Activated CD4-positive, alpha-beta T cell treated with anti-CD3 and anti-CD28 coated beads for 4 hours (primary cell): ENCODE measurements at regions not wholly inside any gene's neighbourhood (a gene's known extent, or its start where the extent isn't known, plus 50 kb on each side); places are given as distances from the start of the nearest gene placed in this dataset.
"Not testable (repeated sequence)": the region's sequence is repeated elsewhere in the genome, so short reads cannot be mapped to it uniquely, and the experiment has no call there.

Experiments used
- DNase-seq, 2 donors: peaks; one replicate each; pipeline ENCODE4 v3.0.0-alpha.2; 2020

DNA sequence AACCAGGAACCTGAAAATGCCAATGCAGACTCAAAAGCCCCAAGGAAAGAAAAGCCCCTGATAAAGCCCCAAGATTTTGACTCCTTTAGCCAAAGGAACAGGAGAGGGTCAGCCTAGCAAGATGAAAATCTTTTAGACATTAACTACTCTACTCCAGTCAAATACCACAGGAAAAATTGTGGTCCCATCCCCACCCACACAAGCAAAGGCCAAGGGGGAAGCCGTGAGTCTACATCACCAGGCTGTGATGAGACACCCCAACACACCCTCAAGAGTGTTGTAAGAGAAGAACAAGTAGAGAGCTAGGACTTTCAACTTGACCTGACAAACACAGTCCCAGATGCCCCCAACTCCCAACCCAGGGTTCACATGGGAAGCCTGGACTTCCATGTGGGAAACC is 192.8 kb upstream of the NR5A2 start:
- DNase-seq = no peak

DNA sequence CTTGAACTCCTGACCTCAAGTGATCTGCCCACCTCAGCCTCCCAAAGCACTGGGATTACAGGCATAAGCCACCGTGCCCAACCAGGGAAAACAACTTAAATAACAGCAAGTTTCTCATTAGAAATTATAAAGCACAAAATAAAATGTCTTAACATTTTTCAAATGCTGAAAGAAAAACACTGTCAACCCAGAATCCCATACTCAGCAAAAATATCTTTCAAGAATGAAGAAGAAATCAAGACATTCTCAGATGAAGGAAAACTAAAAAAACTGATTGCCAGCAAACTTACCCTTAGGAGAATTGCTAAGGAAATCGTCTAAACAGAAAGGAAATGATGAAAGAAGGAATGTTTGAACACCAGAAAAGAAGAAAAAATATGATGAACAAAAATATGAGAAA is 191.1 kb upstream of the NR5A2 start:
- no peak for DNase-seq

DNA sequence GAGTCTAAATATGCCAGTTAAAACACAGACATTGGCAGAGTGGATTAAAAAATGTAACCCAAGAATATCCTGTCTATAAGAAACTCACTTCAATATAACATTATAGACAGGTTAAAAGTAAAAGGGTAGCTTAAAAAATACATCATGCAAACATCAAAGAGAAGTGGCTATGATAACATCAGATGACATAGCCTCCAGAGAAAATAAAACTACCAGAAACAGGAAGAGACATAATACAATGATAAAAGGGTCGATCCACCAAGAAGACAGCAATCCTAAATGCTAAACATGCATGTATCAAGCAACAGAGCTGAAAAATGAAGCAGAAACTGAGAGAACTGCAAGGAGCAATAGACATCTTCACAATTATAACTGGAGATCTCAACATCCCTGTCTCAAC is 190.2 kb upstream of the NR5A2 start:
- DNase-seq = no peak

DNA sequence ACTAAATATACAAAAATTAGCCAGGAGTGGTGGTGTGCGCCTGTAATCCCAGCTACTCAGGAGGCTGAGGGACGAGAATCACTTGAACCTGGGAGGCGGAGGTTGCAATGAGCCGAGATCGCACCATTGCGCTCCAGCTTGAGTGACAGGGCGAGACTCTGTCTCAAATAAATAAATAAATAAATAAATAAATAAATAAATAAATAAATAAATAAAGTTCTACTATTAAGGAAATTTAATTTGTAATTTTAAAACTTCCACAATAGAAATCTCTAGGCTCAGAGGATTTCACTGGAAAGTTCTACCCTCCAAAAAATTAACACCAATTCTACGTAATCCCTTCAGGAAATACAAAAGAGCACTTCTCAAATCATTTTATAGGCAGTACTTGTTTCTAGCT is 187.9 kb upstream of the NR5A2 start:
- not testable (repeated sequence) for DNase-seq

DNA sequence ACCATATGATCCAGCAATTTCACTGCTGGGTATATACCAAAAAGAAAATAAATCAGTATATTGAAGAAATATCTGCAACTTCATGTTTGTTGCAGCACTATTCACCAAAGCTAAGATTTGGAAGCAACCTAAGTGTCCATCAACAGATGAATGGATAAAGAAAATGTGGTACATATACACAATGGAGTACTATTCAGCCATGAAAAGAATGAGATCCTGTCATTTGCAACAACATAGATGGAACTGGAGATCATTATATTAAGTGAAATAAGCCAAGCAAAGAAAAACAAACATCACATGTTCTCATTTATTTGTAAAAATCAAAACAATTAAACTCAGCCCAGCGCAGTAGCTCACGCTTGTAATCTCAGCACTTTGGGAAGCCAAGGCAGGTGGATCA is 184.4 kb upstream of the NR5A2 start:
- DNase-seq = not testable (repeated sequence)

DNA sequence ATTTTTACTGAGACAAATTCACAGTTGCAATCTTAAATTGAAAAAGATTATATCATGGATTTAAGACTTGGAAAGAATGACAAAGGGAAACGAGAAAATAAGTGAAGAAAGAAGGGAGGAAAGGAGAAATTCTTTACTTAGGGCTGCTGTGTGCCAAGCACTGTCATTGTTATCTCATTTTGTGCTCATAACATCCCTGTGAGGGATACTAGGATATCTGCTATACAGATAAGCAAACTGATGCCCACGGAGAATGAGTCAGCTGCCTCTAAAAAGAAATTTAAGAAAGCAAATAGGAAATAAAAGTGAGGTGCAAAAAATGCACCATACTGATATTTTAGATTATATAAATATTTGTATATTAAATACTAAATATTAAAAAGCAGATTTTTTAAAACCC is 183.6 kb upstream of the NR5A2 start:
- no peak for DNase-seq

DNA sequence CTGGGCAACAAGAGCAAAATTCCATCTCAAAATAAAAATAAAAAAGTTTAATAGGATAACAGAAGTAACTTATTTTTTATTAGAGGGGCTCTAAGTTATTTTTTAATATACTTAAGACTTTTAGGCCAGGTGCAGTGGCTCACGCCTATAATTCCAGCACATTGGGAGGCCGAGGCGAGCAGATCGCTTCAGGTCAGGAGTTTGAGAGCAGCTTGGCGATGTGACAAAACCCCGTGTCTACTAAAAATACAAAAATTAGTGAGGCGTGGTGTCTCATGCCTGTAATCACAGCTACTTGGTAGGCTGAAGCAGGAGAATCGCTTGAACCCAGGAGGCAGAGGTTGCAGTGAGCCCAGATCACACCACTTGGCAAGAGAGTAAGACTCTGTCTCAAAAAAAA is 180.5 kb upstream of the NR5A2 start:
- DNase-seq = no peak

DNA sequence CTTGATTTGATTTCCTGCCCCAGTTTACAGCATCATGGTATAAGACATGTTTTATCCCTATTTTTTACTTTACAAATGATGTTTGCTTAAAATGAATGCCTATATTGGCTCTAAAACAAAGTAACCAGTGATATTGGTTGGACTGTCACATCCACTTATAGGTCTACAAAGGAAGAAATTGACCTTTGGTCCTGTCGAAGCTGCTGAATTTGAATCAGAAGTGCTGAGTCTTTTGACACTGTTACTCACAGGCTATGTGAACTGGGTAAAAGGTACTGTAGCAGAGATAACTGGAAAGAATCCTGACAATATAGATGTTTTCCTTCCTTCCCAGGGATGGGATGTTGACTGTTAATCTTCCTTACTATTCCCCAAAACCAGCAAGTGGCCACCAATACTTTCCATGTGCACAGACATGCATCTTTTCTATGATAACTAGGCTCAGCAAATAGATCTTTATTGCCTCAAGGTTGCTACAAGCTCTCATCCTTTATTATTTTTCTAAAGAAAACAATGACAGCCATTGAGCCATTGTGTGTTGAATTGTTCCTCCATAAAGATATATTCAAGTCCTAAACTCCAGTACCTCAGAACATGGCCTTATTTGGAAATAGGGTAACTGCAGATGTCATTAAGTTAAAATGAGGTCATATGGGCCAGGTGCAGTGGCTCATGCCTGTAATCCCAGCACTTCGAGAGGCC is 175.9 kb upstream of the NR5A2 start:
- no peak for DNase-seq

DNA sequence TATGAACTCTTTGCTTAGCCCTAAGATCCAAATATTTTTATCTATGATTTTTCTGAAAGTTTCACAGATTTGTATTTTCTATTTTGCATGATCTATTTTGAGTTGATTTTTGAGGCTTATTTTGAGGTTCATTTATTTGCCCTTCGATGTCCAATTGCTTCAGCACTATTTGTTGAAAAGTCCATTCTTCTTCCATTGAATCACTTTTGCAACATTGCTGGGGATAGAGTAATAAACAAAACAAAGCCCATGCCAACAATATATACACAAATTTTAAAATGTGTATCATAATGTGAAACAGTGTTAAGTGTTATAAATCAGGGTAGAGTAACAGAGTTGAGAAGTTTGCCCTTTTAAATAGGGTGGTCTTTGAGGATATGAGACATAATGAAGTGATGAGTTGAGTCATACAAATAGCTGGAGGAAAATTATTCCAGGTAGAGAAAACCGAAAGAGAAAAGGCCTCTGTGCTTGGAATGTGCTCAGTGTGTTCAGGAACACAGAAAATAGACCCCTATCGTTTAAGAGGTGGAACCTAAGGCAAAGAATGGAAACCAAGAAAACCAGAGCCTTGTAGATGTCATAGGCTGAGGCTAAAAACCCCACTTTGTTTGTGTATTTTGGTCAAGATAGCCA is 172.7 kb upstream of the NR5A2 start:
- DNase-seq = no peak

DNA sequence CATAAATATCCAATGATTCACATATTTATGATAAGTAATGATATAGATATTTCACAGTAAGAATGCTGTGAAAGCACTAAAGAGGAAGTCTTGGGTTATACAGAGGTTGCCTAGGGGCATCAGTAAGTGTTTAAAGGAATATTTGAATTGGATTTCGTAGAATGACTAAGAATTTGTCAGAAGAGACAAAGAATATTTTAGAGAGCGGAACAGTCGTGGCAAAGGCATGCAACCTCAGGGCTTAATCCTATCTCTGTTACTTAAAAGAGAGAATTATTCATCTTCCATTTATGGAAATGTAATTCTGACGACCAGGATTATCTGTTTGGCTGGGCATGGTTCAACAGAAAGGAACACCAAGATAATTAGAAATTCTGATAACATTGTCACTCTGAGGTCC is 171.9 kb upstream of the NR5A2 start:
- no peak for DNase-seq

DNA sequence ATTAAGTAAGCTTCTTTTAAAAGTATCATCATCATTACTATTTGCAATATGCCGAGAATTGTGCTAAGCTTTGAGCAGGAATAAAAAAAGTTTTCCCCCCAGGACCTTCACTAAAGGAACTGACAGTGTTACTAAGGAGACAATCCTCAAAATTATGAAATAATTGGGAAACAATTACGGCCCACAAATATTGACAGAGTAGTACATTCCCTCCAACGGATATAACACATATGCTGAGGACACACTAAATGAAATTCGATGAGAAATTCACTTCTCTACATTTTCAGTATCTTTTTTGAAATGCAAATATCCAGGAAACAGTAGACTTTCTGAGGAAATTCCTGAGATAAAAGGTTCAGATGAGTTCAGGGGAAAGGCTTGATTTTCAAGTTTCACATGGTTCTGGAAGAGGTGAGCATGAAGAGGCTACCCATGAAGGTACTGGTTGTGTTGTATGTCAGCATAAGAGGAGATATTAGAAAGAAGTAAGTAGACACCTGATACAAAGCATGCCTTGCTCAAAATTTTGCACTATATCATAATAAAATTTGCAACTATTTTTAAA is 171.2 kb upstream of the NR5A2 start:
- no peak for DNase-seq

DNA sequence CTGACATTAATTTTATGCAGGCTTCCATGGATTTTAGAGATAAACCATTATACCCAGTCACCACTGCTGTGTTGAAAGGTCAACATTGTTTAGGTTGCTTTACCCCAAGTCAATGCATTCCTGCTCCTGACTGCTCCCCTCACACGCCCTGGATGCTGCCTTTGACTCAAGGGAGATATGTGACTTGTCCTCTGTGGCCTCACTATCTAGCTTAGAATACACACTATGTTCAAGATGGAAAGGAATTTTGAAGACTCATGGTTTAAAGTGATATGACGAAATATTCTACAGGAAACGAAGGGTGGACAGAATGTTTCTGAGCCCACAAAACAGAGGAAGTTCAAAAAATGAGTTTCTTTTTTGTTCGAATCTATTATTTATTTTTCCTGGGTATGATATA is 170.4 kb upstream of the NR5A2 start:
- DNase-seq = no peak

DNA sequence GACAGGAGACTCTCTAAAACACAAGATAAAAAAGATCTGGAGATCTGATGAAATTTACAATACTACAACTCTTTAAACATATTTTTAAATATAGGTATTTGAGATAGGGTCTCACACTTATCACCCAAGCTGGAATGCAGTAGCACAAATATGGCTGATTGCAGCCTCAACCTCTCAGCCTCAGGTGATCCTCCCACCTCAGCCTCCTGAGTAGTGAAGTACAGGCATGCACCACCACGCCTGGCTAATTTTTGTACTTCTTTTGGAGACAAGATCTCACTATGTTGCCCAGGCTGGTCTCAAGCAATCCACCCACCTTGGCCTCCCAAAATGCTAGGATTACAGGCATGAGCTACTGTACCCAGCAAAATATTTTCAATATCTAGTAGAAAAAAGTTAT is 170.0 kb upstream of the NR5A2 start:
- no peak for DNase-seq

DNA sequence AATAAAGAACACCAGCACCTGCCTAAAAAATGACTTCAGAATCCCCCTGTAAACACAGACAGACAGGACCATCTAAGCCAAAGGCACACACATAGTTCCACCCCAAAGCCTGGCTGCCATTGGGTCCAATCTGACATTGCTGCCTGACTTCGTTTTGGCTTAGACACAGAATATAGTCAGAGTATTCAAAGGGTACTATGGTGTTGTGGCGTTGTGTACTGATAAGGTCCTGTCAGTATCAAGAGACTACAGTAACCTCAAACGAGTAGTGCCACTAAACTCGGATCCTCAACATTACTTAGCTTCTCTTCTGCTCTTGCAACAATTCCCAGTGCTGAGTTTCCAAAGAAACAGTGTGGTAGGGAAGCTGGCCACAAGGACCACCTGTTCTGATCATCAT is 169.3 kb upstream of the NR5A2 start:
- DNase-seq = no peak

DNA sequence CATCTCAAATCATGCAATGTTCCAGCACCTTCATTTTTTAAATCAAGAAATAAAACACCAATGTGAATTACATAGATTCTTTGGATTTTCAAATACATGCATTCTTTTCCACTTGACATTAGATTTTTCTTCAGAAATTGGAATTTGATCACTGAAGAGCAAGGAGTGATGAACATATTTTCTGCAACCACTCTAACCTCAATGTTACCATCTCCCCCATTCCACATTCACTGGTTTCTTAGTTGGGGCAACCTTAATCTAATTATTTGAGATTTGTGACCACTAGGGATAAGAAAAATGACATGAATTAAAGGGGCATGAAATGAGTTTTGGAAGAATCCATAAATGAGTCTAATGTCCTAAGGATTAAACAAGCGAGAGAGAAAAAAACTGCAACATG is 168.7 kb upstream of the NR5A2 start:
- DNase-seq = no peak

DNA sequence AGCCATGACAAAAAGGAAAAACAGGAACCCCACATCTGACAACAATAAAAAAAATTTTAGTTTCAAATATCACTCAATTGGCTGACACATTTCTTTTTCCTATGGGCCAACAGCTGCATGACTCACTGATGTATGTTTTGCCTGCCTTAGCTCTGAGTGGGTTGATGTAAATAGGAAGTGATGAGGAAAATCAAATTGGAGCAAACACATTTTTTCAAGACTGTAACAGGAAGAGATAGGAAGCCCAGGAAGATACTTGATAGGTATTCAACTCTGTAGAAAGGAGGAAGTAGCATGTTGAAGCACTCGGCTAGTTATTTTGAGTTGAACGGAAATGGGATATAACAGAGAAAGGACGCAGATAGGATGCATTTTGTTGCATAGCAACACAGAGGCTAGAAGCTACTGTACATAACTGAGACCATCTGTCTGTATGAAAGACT is 168.0 kb upstream of the NR5A2 start:
- no peak for DNase-seq

DNA sequence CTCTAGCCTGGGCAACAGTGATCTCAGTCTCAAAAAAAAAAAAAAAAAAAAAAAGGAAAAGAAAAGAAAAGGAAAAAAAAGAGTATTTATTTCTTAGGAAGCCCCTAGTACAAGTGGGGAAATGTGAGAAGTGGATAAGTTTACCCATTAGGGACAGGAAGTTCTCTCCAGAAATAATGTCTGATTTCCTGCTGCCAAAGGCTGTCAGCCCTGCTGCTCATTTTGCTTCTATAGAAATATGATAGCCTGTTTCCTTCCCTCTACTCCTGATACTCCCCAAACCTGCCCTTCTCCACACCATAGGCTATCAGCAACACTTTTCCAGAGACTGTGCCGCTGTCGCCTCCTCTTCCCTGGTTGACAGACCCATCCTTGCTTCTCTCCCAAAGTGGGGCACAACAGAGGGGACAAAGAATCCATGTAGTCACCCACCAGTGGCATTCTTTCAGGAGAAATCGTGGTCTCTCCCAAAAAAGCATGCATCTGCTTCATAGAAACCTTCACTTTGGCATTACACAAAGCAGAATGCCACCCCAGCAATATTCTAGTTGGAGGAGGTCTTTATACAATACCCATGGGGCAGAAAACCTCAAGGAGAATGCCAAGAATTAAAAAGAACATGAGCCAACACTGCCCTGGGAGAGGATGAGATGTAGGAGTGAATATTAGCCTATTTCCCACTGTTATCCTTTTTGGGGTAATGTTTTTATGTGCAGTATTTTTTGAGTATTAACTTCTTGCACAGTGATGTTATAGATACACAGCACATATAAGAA is 166.3 kb upstream of the NR5A2 start:
- DNase-seq = no peak

DNA sequence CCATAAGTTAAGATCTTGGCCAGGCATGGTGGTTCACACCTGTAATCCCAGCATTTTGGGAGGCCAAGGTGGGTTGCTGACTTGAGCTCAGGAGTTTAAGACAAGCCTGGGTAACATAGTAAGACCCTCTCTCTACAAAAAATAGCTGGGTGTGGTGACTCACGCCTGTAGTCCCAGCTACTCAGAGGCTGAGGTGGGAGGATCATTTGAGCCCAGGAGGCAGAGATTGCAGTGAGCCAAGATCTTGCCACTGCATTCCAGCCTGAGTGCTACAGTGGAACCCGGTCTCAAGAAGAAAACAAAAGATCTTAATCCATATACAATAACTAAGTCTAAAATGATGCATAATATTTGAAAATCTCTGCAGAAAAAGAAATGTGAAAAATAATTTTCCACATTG is 165.5 kb upstream of the NR5A2 start:
- no peak for DNase-seq

DNA sequence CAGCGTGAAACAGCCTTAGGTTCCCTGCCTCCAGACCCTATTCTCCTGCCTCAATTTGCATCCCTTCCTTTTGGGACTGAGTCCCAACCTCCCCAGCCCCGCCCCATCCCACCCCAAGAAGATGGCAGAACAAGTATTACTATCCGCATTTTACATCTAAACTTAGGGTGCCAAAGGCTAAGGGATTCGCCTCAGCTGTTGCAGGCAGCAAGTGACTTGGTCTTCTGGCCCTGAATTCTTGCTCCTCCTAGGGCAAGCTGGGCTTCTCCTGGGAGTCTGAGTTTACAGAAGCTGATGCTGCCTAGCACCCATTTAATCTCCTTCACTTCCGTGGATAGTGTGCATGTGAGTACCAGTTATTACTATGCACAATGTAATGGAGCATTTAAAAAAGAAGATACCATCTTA is 161.3 kb upstream of the NR5A2 start:
- no peak for DNase-seq

DNA sequence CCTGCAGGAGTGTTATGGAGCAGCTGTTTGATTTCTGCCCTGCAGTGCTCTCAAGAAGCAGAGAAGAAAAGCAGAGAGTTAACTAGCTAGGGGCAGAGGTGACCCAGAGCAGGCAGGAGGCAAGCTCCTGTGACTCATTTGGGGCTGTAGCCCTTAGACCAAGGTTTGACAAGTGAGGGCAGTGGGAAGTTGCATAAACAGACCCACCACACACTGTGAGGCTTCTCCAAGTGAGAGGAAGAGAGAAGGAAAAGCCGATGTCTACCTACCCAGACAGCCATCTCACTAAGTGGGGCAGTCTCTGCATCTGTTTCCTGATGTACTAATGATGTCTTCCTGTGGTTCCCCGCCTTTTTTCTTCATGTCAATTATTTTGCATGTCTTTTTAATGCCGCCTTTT is 159.9 kb upstream of the NR5A2 start:
- no peak for DNase-seq

DNA sequence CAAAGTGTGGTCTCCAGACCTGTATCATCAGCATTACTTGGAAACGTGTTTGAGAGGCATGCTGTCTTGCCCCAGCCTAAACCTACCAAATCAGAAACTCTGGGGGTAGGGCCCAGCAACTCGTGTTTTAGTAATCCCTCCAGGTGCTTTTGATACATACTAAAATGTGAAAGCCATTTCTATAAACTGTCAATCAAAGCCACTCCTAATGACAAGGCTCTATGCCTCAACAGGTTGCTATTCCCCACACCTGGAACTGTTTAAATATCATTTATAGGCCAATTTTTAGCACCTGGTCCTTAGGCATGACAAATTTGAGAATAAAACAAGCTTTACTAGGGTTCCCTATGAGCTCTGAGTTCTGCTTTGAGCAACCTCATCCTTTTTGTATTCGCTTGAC is 158.7 kb upstream of the NR5A2 start:
- no peak for DNase-seq

DNA sequence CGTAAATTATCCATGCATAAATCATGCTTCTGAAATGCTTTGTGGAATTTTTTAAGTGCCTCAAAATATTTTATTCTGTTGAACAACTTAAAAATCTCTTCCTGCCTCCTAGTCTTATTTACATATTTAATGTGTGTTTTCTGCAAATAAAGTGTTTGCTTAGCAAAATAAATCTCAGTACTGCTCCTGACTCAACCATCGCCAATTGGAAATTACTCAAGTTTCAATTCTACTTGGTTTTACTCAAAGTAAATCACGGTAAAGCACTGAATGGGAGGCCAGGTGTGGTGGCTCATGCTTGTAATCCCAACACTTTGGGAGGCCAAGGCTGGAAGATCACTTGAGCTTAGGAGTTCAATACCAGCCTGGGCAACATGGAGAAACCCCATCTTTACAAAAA is 152.2 kb upstream of the NR5A2 start:
- no peak for DNase-seq

DNA sequence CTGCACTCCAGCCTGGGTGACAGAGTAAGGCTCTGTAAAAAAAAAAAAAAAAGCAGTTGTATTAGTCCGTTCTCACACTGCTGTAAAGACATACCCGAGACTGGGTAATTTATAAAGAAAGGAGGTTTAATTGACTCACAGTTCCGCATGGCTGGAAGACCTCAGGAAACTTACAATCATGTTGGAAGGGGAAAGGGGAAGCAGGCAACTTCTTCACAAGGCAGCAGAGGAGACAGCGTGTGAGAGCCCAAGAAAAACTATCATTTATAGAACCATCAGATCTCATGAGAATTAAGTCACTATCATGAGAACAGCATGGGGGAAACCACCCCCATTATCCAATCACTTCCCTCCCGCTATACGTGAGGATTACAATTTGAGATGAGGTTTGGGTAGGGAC is 151.7 kb upstream of the NR5A2 start:
- no peak for DNase-seq
